Endothelial cell of umbilical vein (primary cell): ENCODE measurements at regions not wholly inside any gene's neighbourhood (a gene's known extent, or its start where the extent isn't known, plus 50 kb on each side); places are given as distances from the start of the nearest gene placed in this dataset.

Experiments used
- BruUV-seq: library from RNA; stranded (reverse); fragments of 400-500 nt; replicated peaks from 2 replicates; lab custom pipeline; 2021; lab: Mats Ljungman, UMichigan
- CTCF ChIA-PET: fragments of 300-600, 350-600 bp; sonication (Branson Sonifier 250); formaldehyde crosslinking; loops from one replicate; lab custom pipeline; 2021; ENCODE audit warnings: antibody characterized with exemption, inconsistent platforms; lab: Charles Lee
- POLR2A ChIA-PET: fragments of 300-600, 350-600 bp; sonication (Branson Sonifier 250); formaldehyde crosslinking; loops from one replicate; lab custom pipeline; 2021; ENCODE audit warnings: antibody characterized with exemption, inconsistent platforms; lab: Charles Lee
- DNase-seq: peaks from one replicate; pipeline ENCODE4 v3.0.0-alpha.2; 2011; ENCODE audit warnings: low read depth, low spot score
- FAIRE-seq: peaks from 2 replicates; lab custom pipeline; 2011; peaks lifted over from hg19 to GRCh38; lab: Jason Lieb, UNC
- H2AFZ ChIP-seq: 2 replicates; pipeline ENCODE4 v1.6.0; 2012; ENCODE audit warnings: low read depth, low read length, control low read depth, inconsistent platforms
- H3K27ac ChIP-seq: 2 replicates; pipeline ENCODE4 v1.5.1; 2011; ENCODE audit warnings: low read depth, mild to moderate bottlenecking, control low read depth, low read length, moderate library complexity; ENCODE audit not compliant: insufficient read depth
- H3K27me3 ChIP-seq, 2 experiments: 2 replicates each; pipeline versions ENCODE4 v1.6.0 to v1.6.1; 2011; ENCODE audit warnings: low read length in 2 of 2, mixed read lengths in 1 of 2; ENCODE audit not compliant: control insufficient read depth in 2 of 2, insufficient read depth in 2 of 2
- H3K36me3 ChIP-seq, 2 experiments: 2 replicates in 1 of 2; 3 replicates in 1 of 2; pipeline ENCODE4 v1.5.1; 2011; ENCODE audit warnings: low read length in 2 of 2, mild to moderate bottlenecking in 1 of 2, moderate library complexity in 1 of 2; ENCODE audit not compliant: control insufficient read depth in 2 of 2, insufficient read depth in 2 of 2; ENCODE audit errors: extremely low read depth in 1 of 2
- H3K4me1 ChIP-seq: 3 replicates; pipeline ENCODE4 v1.5.1; 2011; ENCODE audit warnings: mild to moderate bottlenecking, low read length; ENCODE audit not compliant: control insufficient read depth, insufficient read depth; ENCODE audit errors: extremely low read depth
- H3K4me2 ChIP-seq: 2 replicates; pipeline ENCODE4 v1.6.1; 2011; ENCODE audit warnings: low read length, control low read depth, mixed read lengths; ENCODE audit not compliant: insufficient read depth
- H3K4me3 ChIP-seq, 3 experiments: fragments of 200-600 bp in 1 of 3; sonication (generic), shearing (Covaris generic) in 1 of 3; replicated peaks in 1 of 3; 2 replicates each; pipeline ENCODE4 v1.5.1; 2011 to 2016; ENCODE audit warnings: control low read depth in 3 of 3, low read length in 3 of 3, mild to moderate bottlenecking in 2 of 3, inconsistent platforms in 1 of 3, low read depth in 1 of 3, moderate library complexity in 1 of 3; ENCODE audit not compliant: insufficient read depth in 1 of 3
- H3K79me2 ChIP-seq: 2 replicates; pipeline ENCODE4 v1.6.0; 2012; ENCODE audit warnings: low read length, inconsistent platforms; ENCODE audit not compliant: control insufficient read depth, insufficient read depth
- H3K9ac ChIP-seq: replicated peaks from 2 replicates; pipeline ENCODE3; 2011; ENCODE audit warnings: low read length, control low read depth; ENCODE audit not compliant: insufficient read depth; ENCODE audit errors: extremely low read depth
- H3K9me1 ChIP-seq: replicated peaks from 3 replicates; pipeline ENCODE4 v1.6.0; 2011; ENCODE audit warnings: mild to moderate bottlenecking, low read length; ENCODE audit not compliant: control insufficient read depth, insufficient read depth; ENCODE audit errors: extremely low read depth
- H3K9me3 ChIP-seq: replicated peaks from 2 replicates; pipeline ENCODE4 v1.5.1; 2012; ENCODE audit warnings: low read length, inconsistent platforms; ENCODE audit not compliant: control insufficient read depth, insufficient read depth
- H4K20me1 ChIP-seq: replicated peaks from 2 replicates; pipeline ENCODE3; 2011; ENCODE audit warnings: mild to moderate bottlenecking, low read length; ENCODE audit not compliant: control insufficient read depth, insufficient read depth; ENCODE audit errors: extremely low read depth
- EZH2 ChIP-seq: IDR thresholded peaks from 2 replicates; pipeline ENCODE4 v1.6.1; 2012; ENCODE audit warnings: borderline replicate concordance, low read depth, mild to moderate bottlenecking, moderate library complexity, low read length, inconsistent platforms; ENCODE audit not compliant: severe bottlenecking
- FOS ChIP-seq: IDR thresholded peaks from 2 replicates; pipeline ENCODE4 v1.6.1; 2011; ENCODE audit warnings: mild to moderate bottlenecking, low read length, moderate library complexity, borderline replicate concordance; ENCODE audit not compliant: insufficient read depth
- GATA2 ChIP-seq: IDR thresholded peaks from 2 replicates; pipeline ENCODE4 v1.7.0; 2011; ENCODE audit warnings: low read depth, mild to moderate bottlenecking, moderate library complexity, mixed read lengths, low read length; ENCODE audit not compliant: insufficient read length, insufficient read depth
- JUN ChIP-seq: IDR thresholded peaks from 2 replicates; pipeline ENCODE4 v1.6.1; 2011; ENCODE audit warnings: borderline replicate concordance, low read depth; ENCODE audit not compliant: insufficient read length, insufficient read depth
- MYC ChIP-seq: IDR thresholded peaks from one replicate; pipeline ENCODE4 v1.6.1; 2011; ENCODE audit warnings: mild to moderate bottlenecking, low read depth, low read length
- POLR2A ChIP-seq: IDR thresholded peaks from 2 replicates; pipeline ENCODE4 v1.6.1; 2012; ENCODE audit warnings: low read depth, mild to moderate bottlenecking, control low read depth, low read length
- POLR2AphosphoS5 ChIP-seq: IDR thresholded peaks from 2 replicates; pipeline ENCODE4 v1.6.1; 2012; ENCODE audit warnings: low read depth, mild to moderate bottlenecking, control low read depth, low read length, moderate library complexity; ENCODE audit not compliant: insufficient read depth
- dilution Hi-C: fragments of 300-500 bp; cut with MboI; formaldehyde crosslinking; loops from one replicate; pipeline ENCODE4 v1.15.0; 2019; ENCODE audit warnings: low sequenced_read_pairs; ENCODE audit not compliant: extremely low pct_ligation_motif_present
- intact Hi-C: fragments of 100-400 bp; cut with micrococcal nuclease; formaldehyde crosslinking; loops from one replicate; pipeline ENCODE4 v1.10.0; 2022
- TF ChIP-seq, protein P1 (sequence below), 2 donors: IDR thresholded peaks; 1 replicate in 1 of 2; 2 replicates in 1 of 2; pipeline ENCODE4 v1.5.1; 2011; ENCODE audit warnings: low read length in 2 of 2, mild to moderate bottlenecking in 2 of 2, moderate library complexity in 2 of 2, control low read depth in 1 of 2, inconsistent platforms in 1 of 2, low read depth in 1 of 2; ENCODE audit not compliant: insufficient read depth in 1 of 2; ENCODE audit errors: extremely low read depth in 1 of 2
- TF ChIP-seq, protein P2 (sequence below): IDR thresholded peaks from 2 replicates; pipeline ENCODE4 v1.6.1; 2011; ENCODE audit not compliant: insufficient read depth, insufficient read length

DNA sequence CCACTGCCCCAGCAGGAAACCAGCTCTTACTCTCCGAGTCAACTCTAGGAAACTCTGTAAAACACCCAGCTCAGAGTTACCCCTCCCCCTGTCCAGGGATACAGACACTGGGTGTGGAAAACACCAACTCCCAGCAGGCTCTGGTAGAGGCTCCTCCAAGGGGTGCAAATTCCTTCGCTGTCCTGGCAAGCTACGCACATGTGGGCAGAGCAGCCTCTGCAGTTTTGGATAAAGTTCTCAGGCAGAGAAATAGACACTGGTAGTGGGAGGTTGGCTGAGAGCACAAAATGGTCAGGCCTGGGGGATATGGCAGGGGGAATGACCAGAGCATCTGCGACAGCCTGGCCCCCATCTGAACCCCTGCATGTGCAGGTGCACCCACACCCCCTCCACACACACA lies 146.9 kb upstream of the SDK2 start:
- Histone ChIP-seq H3K27ac (no peak overlapping the region), H3K9ac (no peak overlapping the region), H3K4me3 (no peak overlapping the region), H3K36me3 (no peaks in the 10 kb centered on the region), H3K9me1 (no peaks in the 10 kb centered on the region), H3K79me2 (no peaks in the 10 kb centered on the region), H3K9me3 (peaks cover 2% of the 10 kb centered on the region), H3K4me2 (no peak overlapping the region), H4K20me1 (no peaks in the 10 kb centered on the region), H3K27me3 (no peaks in the 10 kb centered on the region), H3K4me1 (no peaks in the 10 kb centered on the region), H2AFZ (no peak overlapping the region)
- no peak for DNase-seq
- TF ChIP-seq JUN (no peak), GATA2 (no peak), MYC (no peak), EZH2 (no peak), FOS (no peak), POLR2AphosphoS5 (no peak), POLR2A (no peak)
- TF ChIP-seq, protein P1, sequence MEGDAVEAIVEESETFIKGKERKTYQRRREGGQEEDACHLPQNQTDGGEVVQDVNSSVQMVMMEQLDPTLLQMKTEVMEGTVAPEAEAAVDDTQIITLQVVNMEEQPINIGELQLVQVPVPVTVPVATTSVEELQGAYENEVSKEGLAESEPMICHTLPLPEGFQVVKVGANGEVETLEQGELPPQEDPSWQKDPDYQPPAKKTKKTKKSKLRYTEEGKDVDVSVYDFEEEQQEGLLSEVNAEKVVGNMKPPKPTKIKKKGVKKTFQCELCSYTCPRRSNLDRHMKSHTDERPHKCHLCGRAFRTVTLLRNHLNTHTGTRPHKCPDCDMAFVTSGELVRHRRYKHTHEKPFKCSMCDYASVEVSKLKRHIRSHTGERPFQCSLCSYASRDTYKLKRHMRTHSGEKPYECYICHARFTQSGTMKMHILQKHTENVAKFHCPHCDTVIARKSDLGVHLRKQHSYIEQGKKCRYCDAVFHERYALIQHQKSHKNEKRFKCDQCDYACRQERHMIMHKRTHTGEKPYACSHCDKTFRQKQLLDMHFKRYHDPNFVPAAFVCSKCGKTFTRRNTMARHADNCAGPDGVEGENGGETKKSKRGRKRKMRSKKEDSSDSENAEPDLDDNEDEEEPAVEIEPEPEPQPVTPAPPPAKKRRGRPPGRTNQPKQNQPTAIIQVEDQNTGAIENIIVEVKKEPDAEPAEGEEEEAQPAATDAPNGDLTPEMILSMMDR (IDR thresholded peaks at IDR 0.05; ENCODE audit: extremely low read depth in 1 of 2, insufficient read depth in 1 of 2, low read depth in 1 of 2, low read length in 2 of 2) = no peak
- TF ChIP-seq, protein P2, sequence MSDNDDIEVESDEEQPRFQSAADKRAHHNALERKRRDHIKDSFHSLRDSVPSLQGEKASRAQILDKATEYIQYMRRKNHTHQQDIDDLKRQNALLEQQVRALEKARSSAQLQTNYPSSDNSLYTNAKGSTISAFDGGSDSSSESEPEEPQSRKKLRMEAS = no peak
- no peak for FAIRE-seq
- dilution Hi-C loops = no loop called here
- intact Hi-C loops = no loop called here
- BruUV-seq = no TSS peak
- ChIA-PET POLR2A (no interaction called here), CTCF (no interaction called here)
